ENCODE measurements at regions not wholly inside any gene's neighbourhood (a gene's known extent, or its start where the extent isn't known, plus 50 kb on each side); places are given as distances from the start of the nearest gene placed in this dataset.

- no peak for TF ChIP-seq CTCF (IDR thresholded peaks at IDR 0.05)
- no peak for TF ChIP-seq REST (IDR thresholded peaks at IDR 0.05; ENCODE audit: insufficient read depth in 1 of 2, low read depth in 2 of 2, low read length in 1 of 2)
- no peak for TF ChIP-seq POLR2AphosphoS5 (IDR thresholded peaks at IDR 0.05; ENCODE audit: low read depth, low read length)
- TF ChIP-seq SIN3A (IDR thresholded peaks at IDR 0.05; ENCODE audit: borderline replicate concordance, insufficient read depth, low read depth, low read length), result no peak
- no peak for TF ChIP-seq TCF7L2 (IDR thresholded peaks at IDR 0.05; ENCODE audit: low read depth, low read length)
Observed at GRCh38 chr10:126806498-126806897, 98.7 kb upstream of the DOCK1 start.

All from Panc1 (cell line).